HG03066 (cell line): ENCODE measurements at regions not wholly inside any gene's neighbourhood (a gene's known extent, or its start where the extent isn't known, plus 50 kb on each side); places are given as distances from the start of the nearest gene placed in this dataset.

ENCODE experiments used
- ATAC-seq: cut with Tn5 transposase; IDR thresholded peaks from one replicate; pipeline ENCODE4 v1.9.1; 2021; ENCODE audit warnings: low read depth; ENCODE audit not compliant: unreplicated experiment

- ATAC-seq, result no peak
These were observed 364.0 kb downstream of the TMA16 start for GRCh38 chr4:163858515-163858914.

- ATAC-seq, result no peak
These were observed 368.6 kb downstream of the TMA16 start for GRCh38 chr4:163863082-163863481.

GRCh38 chr4:163865010-163865409 lies 370.5 kb downstream of the TMA16 start:
- ATAC-seq, result no peak

- no peak for ATAC-seq
These were observed 372.3 kb downstream of the TMA16 start for GRCh38 chr4:163866728-163867315.

GRCh38 chr4:163868445-163868844 lies 374.0 kb downstream of the TMA16 start:
- no peak for ATAC-seq

- no peak for ATAC-seq
These were observed 376.6 kb downstream of the TMA16 start for GRCh38 chr4:163871078-163871477.

- no peak for ATAC-seq
These were observed 380.8 kb downstream of the TMA16 start for GRCh38 chr4:163875327-163875726.

- no peak for ATAC-seq
These were observed 384.0 kb downstream of the TMA16 start for GRCh38 chr4:163878336-163879121.

- ATAC-seq, result no peak
These were observed 397.9 kb downstream of the TMA16 start for GRCh38 chr4:163892417-163892816.

GRCh38 chr4:163895378-163896005 lies 401.0 kb downstream of the TMA16 start:
- ATAC-seq, result no peak

GRCh38 chr4:163901319-163901718 lies 406.8 kb downstream of the TMA16 start:
- no peak for ATAC-seq

GRCh38 chr4:163902417-163902816 lies 407.9 kb downstream of the TMA16 start:
- ATAC-seq, result no peak

GRCh38 chr4:163911891-163912290 lies 417.4 kb downstream of the TMA16 start:
- no peak for ATAC-seq

GRCh38 chr4:163913571-163913970 lies 419.1 kb downstream of the TMA16 start:
- ATAC-seq, result no peak

- no peak for ATAC-seq
These were observed 421.4 kb downstream of the TMA16 start for GRCh38 chr4:163915896-163916295.

- no peak for ATAC-seq
These were observed 425.9 kb downstream of the TMA16 start for GRCh38 chr4:163920426-163920825.

- ATAC-seq, result no peak
These were observed 427.8 kb downstream of the TMA16 start for GRCh38 chr4:163922302-163922701.

- no peak for ATAC-seq
These were observed 428.6 kb downstream of the TMA16 start for GRCh38 chr4:163923092-163923491.

GRCh38 chr4:163930086-163930485 lies 435.6 kb downstream of the TMA16 start:
- ATAC-seq, result no peak

- no peak for ATAC-seq
These were observed 438.0 kb downstream of the TMA16 start for GRCh38 chr4:163932504-163932903.

GRCh38 chr4:163939597-163939996 lies 445.1 kb downstream of the TMA16 start:
- ATAC-seq, result no peak
